HG03432 (cell line): ENCODE measurements at regions not wholly inside any gene's neighbourhood (a gene's known extent, or its start where the extent isn't known, plus 50 kb on each side); places are given as distances from the start of the nearest gene placed in this dataset.
"Not testable (repeated sequence)": the region's sequence is repeated elsewhere in the genome, so short reads cannot be mapped to it uniquely, and the experiment has no call there.

Experiments
- ATAC-seq: cut with Tn5 transposase; IDR thresholded peaks from one replicate; pipeline ENCODE4 v1.9.1; 2021; ENCODE audit warnings: mild to moderate bottlenecking, moderate library complexity; ENCODE audit not compliant: unreplicated experiment

DNA sequence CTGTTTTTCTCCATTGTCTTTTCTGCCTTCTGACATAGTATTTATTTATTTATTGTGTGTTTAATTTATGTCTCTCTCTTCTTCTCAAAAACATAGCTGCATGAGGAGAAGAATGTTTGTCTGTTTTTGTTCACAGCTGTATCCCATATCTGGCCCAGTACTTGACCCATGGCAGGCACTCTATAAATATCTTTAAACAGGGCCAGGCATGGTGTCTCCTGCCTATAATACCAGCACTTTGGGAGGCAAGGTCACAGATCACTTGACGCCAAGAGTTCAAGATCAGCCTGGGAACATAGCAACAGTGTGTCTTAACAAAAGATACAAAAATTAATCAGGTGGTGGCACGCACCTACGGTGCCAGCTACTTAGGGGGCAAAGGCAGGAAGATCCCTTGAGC is 361.3 kb upstream of the KLHL29 start:
- no peak for ATAC-seq

DNA sequence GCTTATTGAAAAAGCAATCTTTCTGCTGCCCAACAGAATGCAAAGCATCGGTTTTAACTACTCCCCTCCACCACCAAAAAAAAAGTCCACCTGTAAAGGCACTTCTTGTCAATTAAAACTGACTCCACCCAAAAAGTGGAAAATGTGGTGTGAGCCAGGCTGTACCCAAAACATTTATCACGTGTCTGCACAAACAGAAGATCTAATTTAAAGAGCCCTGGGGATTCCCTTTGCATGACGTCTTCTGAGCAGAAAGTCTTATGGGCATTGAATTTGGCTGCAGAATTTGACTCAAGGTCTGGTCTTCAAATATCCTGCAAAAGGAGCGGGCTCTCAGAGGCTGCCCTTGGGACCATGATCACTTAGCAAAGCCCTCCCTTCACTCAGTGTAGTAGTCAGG is 358.3 kb upstream of the KLHL29 start:
- ATAC-seq = no peak

DNA sequence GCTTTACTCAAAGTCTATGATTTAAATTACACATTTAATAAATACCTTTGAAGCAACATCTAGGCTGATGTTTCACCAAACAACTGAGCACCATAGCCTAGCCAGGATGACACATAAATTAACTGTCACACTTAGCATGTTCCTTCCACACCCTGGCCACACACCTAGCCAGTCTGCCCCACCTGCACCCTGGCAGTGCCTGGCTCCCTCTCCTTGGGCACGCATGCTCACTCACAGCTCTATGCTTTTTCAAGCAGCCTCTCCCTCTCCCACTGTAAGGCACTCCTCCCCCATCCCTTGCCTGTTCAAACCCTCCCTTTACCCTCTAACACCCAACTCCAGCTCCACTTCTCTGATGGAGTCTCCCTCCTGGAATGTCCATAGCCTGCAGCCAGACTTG is 357.6 kb upstream of the KLHL29 start:
- no peak for ATAC-seq

DNA sequence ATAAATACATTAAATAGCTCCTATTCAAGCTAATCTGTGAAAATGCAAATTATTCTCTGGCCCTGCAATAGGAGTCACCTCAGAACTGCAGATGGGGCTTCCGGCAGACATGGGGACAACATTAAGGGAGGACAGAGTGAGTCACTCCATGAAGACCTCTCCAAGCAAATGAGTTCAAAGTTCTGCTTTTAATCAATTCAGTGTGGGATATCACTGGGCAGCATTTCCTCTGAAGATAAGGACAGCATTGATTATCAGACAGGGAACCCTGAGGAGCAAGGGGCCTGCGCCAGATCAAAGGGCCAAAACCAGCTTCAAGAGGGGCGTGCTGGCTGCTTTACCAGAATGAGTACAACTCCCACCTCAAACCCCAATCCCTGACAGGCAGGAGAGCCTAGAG is 356.9 kb upstream of the KLHL29 start:
- no peak for ATAC-seq

DNA sequence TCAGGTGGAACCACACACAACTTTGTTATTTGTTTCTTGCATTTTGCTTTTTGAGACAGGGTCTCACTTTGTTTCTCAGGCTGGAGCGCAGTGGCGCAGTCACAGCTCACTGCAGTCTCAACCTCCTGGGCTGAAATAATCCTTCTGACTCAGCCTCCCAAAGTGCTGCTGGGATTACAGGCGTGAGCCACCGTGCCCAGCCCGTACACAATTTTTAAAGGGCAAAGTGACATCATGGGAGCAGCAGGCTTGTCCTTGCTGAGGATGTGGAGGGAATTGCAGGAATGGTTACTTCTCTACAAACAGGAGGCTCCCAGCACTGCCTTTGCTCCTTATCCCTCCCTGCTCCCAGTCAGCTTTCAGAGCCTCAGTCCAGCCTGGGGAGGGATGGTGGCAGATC is 355.9 kb upstream of the KLHL29 start:
- ATAC-seq = no peak

DNA sequence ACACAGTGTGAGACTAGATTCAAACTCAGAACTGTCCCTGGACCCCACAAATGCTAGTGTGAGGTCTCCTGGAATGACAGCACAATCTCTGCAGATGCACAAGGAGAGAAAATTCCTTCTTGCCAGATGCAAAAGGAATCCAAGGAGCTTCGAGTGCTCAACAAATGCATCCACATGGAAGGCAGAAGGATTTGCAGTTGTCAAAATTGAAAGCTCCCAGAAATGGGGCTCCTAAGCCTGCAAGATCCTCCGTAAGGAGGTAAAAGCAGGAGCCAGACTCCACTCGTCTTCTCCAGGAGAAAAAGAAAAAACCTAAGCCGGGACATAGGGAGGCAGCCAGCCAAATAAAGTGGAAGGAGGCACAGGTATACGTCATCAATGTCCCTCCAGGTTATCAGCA is 355.0 kb upstream of the KLHL29 start:
- no peak for ATAC-seq

DNA sequence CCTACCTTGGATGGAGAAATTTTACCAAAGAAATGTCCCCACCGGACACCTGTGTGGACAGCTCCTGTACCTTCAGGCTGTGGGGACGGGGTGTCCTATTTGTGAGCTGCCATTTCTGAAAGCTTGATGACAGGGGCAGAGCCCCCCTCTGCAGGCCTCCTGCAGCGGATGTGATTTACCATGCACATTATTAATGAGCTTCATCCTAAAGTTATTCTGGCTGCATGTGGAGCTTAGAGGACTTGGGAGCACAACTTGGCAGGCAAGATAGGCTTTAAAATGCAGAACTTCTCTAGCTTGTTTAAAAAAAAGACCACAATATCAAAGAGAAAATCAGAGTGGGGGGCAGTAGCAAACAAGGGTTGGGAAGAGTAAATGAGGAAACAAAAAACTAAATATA is 350.0 kb upstream of the KLHL29 start:
- no peak for ATAC-seq

DNA sequence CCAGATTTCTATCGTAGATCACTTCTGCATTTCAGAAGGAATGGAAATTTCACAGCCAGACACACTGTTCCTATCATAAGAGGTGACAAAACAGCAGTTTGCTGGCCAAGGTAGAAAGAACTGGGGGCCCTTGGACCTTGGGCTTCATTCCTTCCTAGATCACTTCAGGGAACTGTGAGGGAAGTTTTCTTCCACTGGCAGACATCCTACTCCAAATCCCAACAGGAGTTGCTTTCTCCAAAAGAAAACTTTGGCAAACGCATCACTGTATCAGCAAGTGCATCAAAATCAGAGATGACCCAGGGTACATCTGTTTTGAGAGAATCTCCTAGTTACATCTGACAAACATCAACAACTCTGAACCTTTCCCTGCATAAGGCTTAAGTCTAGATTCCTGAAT is 348.4 kb upstream of the KLHL29 start:
- no peak for ATAC-seq

DNA sequence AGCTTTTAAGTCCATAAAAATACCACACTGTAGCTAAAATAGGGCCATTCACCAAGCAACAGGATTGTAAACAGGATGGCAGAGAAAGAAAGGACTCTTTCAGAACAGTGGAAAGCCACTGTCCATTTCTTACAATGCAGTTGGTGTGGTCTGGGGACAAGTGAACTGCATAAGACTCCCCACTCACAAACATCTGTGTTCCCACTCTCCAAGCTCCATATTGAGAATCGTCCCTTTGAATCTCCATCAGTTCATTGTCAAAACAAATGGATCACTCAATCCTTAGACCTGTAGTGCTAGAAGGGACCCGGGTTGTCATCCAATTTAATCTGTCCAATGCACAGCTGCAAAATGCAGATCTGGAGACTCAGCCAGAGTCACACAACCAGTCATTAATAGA is 347.4 kb upstream of the KLHL29 start:
- ATAC-seq = no peak

DNA sequence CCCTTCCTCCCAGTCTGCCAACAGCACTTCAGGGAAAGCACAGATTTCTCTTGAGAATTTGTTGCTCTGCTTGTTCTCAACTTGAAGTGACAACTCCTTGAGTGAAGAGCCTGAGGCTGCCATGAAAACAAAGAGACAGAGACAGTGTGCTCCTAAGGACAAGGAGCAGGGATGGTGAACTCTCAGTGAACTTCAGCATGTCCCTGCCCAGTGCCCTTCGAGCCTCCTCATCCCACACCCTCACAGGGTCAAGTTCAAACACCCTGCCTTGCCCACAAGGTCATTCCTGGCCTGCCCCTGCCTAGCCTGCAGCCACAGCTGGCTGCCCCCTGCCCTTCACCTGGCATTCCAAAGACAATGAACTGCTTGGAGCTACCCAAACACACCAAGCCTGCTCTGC is 343.5 kb upstream of the KLHL29 start:
- ATAC-seq = no peak

DNA sequence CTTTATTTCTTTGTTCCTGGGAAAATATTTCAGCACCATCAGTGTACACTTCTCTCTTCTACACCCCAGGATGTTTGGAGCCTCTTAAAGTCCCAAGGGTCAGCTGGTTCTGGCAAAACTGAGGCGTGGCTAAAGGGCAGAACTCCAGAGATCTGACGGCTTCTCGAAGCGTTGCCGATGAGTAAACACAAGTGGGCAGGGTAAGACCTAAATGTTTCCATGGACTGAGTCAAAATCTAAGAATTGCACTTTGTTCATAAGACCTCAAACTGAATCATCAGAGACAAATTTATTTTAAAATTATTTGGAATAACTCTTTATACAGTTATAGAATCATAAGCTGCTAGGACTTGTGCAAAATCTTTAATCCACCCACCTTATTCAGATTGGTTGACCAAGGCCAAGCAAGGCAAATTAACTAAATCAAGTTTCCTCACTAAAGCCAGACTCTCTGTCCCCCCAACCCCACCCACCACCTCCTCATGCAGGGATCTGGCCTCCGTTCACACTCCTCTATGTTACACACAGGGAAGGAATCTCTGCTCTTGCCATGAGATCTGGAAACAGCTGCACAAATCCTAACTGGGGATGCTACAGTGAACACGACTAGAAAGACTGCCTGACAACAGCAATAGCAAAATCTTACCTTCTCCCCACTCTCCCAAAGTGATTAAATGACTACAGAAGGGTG is 342.6 kb upstream of the KLHL29 start:
- ATAC-seq = no peak

DNA sequence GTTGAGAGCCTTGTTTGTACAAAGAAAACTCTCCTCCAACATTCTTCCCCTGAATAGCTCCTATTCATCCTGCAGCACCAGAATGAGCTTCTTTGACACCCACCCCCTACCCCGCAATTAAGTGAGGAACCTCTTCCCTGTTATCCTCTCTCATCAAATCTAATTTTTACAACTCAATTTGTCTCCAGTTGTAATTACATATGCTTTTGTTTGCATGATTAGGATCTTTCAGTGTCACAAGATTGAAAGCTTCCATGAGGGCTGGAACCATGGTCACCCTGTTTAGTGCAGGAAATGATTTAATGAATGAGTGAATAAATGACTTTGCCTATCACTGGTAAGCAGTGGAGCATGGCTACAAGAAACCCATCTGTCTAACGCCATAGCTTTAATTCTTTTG is 334.6 kb upstream of the KLHL29 start:
- ATAC-seq = no peak

DNA sequence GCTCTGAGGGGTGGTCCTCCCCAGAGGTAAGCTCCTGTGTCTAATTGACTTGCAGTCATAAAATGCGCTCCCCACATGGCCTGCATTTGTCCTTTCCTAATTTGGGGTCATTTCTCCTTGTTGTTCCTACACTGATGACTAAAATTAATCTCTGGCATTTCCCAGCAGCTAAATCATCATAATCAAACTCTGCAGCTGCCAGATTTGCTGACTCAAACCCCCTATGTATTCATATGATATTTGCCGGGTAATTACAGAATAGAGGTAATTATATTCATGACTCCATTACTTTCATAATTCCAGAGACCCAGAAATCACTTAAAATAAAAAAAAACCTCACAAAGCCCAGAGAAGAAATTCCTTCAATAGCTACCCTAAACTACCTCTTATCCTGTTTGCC is 331.4 kb upstream of the KLHL29 start:
- ATAC-seq = no peak

DNA sequence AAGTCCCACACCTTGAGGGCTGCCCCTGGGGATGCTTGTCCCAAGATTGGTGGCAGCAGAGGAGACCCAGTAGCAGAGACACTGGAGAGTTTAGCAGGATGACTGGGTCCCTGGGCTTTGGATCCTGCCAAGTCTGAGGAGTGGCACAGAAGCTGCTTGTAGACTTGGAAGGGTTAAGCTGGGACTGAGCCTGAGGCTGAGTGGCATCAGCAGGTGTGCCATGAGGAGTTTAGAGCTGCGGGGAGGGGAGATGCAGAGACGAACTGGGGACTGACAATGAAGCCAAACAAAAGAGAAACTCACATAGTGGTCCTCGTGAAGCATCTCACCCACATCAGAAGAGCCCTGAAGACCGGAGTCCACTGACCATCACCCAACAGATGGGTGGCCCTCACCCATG is 329.7 kb upstream of the KLHL29 start:
- no peak for ATAC-seq

DNA sequence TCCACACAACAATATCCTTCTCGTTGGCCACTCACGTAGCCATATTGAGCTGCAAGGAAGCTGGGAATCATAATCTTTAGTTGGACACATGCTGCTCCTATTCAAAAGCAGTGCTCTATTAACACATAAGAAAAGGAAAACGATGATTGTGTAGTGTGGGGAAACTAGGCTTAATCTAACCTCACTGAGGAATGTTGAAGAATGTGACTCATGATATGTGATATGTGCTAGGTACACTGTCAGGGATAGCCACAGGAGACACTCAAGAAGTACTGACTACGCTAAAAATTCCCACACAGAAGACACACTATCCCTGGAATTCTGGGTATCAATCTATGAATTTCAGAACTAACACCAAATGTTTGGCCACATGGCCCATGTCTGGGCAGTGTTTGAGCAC is 328.1 kb upstream of the KLHL29 start:
- ATAC-seq = not testable (repeated sequence)

DNA sequence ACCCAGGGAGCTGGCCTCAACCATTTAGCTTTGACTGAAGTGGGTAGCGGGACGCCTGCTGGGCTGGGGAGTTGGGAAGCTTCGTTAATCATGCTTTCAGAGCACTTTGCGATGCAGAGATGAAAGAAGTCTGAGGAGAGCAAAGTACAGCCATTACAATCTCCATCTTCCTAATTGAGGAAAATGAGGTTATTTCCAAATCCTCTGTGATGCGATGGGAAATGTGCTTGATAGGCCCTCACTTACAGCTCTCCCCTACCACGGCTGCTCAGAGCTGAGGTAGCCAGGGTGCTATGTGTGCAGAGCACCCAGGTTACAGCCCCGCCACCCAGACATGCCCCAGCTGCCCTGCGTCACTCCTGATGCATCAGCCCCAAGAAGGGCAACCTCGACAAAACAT is 326.5 kb upstream of the KLHL29 start:
- no peak for ATAC-seq

DNA sequence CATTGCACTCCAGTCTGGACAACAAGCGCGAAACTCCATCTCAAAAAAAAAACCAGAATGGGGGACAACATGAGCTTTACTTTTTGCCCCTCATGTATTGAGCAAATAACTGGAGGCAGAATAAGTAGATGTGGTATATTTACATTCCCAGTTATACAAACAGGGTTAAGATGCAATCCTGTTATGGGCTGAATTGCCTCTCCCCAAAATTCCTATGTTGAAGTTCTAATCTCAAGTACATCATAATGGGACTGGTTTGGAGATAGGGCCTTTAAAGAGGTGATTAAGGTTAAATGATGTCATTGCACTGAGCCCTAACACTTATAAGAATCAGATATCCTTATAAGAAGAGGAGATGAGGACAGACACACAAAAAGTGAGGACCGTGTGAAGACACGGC is 319.8 kb upstream of the KLHL29 start:
- no peak for ATAC-seq

DNA sequence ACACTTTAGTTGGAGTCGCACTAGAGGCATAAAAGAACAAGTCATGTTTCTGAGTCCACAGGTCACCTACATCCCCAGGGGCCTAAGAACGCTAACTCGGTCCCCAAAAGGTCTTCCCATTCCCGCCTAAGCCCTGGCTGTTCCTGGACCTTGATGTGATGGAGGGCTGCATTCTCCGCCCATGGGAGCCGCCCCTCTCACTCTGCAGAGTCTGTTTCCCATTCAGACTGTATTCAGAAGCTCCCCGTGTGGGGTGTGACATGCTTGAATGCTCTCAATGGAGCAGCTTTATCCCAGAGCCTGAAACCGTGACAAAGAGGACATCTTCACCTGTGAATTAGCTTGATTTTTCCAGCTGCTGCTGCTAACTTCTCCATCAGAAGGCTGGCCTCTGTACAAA is 319.0 kb upstream of the KLHL29 start:
- no peak for ATAC-seq

DNA sequence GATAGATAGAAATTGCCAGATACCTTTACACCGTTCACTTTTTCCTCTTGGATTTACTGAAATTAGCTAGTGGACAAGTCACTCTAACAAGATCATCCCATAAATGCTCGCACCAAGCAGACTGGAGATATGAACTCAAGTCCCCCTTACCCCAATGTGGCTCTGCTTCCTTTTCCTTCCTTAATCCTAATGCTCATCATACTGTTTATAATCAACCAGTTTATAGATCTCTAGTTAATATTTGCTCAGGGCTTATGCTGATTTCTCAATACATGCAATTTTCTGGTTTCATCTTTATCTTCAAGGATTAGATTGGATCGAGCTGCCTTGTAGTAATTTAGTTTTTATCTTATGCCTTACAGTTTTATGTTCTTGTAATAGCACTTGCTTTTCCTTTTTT is 318.3 kb upstream of the KLHL29 start:
- ATAC-seq = no peak

DNA sequence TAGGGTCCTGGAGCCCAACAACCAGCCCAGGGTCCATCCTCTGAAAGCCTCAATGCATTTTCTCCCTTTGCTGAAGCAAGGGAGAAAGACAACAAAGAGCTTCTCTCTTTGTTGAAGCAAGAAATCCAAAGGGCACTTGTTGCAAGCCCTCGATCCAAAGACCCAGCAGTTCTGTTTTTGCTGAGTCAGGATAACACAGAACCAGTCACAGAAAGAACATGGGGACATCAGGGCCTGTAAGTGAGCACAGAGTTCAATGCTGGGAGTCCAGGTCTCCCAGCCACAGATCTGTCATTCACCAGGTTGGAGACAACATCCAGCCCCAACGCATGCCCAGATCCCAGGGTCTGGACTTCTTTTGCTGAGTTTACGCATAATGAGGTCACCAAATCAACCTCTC is 315.8 kb upstream of the KLHL29 start:
- no peak for ATAC-seq

DNA sequence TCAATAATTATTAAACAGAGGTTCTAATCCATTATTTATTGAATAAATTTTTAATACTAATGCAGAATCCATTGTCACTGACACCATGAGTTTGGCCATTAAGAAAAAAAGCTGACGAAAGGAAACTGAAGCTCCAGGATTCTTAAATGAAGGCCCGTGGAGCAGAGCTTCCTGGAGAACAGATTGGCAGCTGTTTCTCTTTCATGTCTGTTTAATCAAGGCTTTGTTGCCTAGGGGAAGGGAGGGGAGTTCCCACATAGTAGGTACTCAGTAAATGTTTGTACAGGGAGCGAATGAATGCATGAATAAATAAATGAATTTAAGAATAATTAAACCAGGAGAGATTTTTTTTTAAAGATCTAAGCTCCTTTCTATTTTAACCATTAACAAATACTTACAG is 315.1 kb upstream of the KLHL29 start:
- no peak for ATAC-seq

DNA sequence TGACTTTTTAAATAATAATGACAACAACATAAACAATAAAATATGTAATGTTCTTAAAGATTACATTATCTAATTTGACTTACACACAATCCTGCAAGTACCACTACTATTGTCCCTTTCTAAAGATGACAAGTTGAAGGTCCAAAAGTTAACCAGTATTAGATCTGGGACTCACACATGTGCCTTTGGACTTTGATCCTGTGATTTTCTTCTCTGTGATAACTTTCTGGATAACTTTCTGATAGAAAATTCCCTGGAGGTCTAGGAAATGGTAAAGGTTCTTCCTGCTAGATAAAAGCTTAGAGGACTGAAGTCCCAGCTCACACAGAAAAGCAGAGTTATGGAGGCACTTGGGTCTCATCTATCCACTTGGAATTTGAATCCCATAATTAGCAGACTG is 311.9 kb upstream of the KLHL29 start:
- no peak for ATAC-seq

DNA sequence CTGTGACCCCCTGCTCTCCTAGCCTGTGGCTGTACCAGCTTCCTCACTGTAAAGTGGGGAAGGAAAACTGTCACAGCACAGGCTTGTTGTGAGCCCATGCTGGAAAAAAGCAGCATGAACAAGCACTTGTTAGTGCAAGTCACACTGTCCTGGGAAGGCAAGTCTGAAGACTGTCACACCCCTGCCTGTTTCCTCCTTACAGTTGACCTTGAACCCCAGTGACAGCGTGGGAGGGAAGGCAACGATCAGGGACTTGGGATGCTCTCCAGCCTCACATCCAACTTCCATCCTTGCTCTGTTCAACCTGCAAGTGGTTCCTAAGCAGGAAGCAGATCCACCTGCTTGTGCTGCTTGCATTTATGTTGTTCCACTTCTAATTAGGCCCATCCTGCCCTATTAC is 311.3 kb upstream of the KLHL29 start:
- no peak for ATAC-seq

DNA sequence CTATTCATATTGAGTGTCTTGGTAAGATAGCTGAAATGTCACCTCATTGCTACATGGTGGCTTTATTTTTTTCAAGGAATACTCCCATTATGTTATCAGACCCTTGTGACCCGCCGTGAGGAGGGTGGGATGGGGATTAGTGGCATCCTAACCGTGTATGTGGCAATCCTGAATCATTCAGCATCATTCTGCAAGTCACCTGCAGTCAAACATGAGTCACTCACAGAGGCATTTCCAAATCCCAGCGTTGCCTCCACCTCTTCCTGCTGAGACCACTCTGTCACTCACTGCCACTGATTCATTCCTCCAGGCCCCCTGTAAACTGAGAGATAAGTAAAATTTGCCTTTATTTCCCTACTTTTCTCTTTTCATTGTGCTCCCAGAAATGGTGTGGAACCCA is 307.4 kb upstream of the KLHL29 start:
- ATAC-seq = no peak
